Fibroblast of villous mesenchyme (primary cell): ENCODE measurements at regions not wholly inside any gene's neighbourhood (a gene's known extent, or its start where the extent isn't known, plus 50 kb on each side); places are given as distances from the start of the nearest gene placed in this dataset.

Experiments
- DNase-seq: peaks from one replicate; pipeline ENCODE4 v3.0.0-alpha.2; 2010; ENCODE audit warnings: low read depth
- H3K4me3 ChIP-seq: 2 replicates; pipeline ENCODE4 v1.5.1; 2011; ENCODE audit warnings: low read depth, mild to moderate bottlenecking, low read length
- TF ChIP-seq, protein P1 (sequence below): IDR thresholded peaks from 2 replicates; pipeline ENCODE4 v1.5.1; 2012; ENCODE audit warnings: low read depth, mild to moderate bottlenecking, low read length; ENCODE audit not compliant: insufficient read depth

DNA sequence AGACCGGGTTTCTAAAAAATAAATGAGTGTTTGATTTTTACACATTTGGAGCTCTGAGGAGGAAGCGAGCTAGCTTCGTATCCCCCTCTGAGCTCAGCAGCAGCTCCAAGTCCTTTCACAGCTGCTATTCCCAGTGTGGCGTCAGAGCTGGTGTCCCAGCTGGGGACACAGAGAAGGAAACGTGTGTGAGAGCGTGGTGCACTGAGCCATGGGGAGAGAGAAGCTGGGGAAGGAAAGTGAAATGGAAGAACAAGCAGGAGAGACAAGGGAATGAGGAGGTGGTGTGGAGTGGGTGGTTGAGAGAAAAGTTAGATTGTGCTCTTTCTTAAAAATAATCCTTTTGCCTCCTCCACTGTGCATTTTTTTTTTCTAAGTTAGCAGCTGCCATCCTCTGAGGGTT lies 79.5 kb upstream of the SLC4A4 start:
- no peak overlapping the region for H3K4me3 ChIP-seq
- no peak for DNase-seq
- TF ChIP-seq, protein P1, sequence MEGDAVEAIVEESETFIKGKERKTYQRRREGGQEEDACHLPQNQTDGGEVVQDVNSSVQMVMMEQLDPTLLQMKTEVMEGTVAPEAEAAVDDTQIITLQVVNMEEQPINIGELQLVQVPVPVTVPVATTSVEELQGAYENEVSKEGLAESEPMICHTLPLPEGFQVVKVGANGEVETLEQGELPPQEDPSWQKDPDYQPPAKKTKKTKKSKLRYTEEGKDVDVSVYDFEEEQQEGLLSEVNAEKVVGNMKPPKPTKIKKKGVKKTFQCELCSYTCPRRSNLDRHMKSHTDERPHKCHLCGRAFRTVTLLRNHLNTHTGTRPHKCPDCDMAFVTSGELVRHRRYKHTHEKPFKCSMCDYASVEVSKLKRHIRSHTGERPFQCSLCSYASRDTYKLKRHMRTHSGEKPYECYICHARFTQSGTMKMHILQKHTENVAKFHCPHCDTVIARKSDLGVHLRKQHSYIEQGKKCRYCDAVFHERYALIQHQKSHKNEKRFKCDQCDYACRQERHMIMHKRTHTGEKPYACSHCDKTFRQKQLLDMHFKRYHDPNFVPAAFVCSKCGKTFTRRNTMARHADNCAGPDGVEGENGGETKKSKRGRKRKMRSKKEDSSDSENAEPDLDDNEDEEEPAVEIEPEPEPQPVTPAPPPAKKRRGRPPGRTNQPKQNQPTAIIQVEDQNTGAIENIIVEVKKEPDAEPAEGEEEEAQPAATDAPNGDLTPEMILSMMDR = no peak

DNA sequence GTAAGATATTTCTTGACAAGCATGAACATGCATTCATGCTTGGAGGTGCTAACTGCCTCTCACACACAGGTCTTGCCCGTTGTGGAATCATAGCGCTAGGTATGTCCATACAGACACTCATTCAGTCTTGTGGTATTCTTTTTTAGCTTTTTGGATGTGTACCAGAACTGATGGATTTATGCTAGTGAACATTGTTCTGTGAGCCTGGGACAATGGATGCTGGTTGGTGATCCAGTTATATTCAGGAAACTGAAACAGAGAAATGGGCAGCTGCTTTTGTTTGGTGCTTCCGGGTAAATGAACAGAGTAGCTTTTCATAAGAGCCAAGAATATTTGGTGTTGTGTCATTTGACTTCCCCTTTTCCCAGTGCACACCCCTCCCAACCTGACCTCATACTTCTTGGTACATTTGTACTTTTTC lies 78.9 kb upstream of the SLC4A4 start:
- DNase-seq = no peak
- no peak overlapping the region for H3K4me3 ChIP-seq
- TF ChIP-seq, protein P1 = no peak

DNA sequence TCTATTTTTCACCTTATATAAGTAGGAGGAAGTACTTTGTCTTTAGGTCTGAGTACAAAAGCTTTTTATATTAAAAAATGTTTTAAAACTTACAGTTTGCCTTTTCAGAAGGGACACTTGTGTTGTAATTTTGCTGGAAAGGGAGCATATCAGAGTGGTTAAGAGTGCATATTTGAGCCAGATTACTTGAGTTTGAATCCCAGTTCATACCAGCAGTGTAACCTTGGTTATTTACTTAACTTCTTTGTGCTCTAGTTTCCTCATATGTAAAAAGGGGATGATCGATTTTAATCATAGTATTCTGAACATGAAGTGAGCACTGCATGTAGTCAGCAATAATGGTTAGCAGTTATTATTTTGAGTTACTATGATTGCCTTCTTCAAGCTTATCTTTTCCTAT lies 78.3 kb upstream of the SLC4A4 start:
- H3K4me3 ChIP-seq = no peak overlapping the region
- no peak for DNase-seq
- TF ChIP-seq, protein P1 = no peak

DNA sequence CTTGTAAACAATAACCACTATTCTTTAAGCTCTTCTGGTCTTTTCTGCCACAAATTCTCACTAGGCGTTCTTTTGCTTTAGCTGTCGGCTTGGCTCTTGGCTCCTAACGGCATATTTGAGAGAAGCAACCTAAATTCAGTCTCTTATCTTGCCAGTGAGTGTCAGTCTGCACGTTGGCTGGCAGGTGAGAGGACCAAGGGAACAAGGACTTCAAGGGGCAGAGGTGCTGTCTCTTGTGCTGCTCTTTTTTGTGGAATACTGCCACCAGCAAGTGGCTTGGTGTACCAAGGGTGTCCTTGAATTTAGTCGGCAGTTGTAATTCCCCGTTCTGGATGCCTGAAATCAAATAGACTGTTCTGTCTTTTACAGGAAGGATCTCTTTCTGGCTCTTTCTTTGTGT lies 77.8 kb upstream of the SLC4A4 start:
- no peak overlapping the region for H3K4me3 ChIP-seq
- TF ChIP-seq, protein P1 = no peak
- no peak for DNase-seq

DNA sequence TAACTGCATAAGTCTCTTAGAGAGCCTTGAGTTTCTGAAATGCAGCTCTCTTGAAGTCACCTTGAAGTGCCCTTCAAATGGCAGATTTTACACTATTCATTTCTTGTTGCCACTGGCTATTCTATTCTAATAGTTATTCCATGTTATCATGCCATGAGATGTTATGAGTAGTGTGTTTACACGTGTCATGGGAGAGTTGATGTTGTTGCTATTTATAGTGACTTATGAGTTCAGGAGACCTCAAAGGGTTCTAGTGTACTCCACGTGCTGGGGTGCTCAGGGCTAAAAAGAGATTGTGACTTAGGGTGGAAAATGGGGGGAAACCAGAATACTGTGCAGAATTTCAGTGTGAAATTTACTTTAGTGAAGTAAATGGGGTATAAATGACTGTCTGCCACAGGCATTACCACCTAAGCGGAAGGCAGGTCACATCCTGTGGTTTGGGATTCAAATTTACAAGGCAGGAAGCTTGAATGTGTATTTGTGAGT lies 77.1 kb upstream of the SLC4A4 start:
- H3K4me3 ChIP-seq = no peak overlapping the region
- TF ChIP-seq, protein P1 = no peak
- DNase-seq = peak; percentile 8

DNA sequence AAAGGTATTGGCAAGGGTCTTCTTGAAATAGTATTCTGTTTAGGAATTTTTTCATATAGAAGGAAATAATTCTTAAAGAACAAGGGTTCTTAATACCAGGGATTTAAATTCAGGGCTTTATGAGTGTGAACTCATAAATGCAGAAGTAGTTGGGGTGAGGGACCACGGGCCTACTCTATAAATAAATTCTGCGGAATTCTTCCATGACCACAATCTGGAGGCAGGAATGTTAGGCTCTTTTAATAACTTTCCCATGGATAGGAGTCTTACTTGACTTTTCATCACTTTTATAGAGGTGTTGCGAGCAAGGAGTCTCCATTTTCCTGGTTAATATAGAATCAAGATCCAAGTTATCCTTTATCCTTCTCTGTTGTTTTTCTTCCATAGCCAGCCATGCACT lies 76.7 kb upstream of the SLC4A4 start:
- H3K4me3 ChIP-seq = no peak overlapping the region
- DNase-seq = peak; percentile 73
- TF ChIP-seq, protein P1 = no peak

DNA sequence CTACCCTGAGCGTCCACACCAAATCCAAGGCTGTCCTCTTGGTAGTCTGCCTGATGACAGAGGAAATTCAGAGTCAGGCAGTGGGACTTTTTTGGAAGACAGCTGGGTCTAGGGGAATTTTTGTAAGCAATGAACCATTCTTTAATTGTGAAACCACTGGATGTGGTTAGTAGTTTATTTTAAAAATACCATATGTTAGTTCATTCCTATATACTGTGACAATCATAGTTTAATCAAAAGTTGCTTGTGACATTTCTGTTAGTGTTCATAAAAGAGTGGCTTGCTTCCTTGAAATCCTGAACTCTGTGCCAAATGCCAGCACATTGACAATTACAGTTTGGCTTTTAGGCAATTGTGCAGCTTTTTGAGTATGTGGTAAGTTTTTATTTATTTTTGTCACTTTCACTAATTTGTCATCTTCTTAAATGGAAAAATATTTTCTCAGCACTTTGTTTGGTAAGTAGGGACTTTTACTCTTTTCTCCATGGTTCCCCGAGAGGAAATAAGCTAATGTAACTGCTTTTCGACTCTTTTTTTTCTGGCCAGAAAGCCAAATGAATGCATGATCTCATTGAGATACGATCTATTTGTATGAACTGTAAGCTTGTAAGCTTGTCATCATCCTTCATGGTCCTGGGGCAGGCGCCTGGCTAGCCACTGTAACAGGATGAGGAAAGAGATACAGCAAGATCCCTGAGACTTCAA lies 72.6 kb upstream of the SLC4A4 start:
- TF ChIP-seq, protein P1 = no peak
- peak; percentile 64 for DNase-seq
- no peak overlapping the region for H3K4me3 ChIP-seq
